Thymus (tissue), 11 donors: ENCODE measurements at regions not wholly inside any gene's neighbourhood (a gene's known extent, or its start where the extent isn't known, plus 50 kb on each side); places are given as distances from the start of the nearest gene placed in this dataset.
"Not testable (repeated sequence)": the region's sequence is repeated elsewhere in the genome, so short reads cannot be mapped to it uniquely, and the experiment has no call there.

Experiments
- DNase-seq, 9 donors: peaks; one replicate each; pipeline ENCODE4 v3.0.0-alpha.2; 2013; ENCODE audit warnings: low spot score in 9 of 9, low read depth in 6 of 9, missing footprints in 1 of 9
- H3K27ac ChIP-seq, 2 donors: one replicate each; pipeline ENCODE4 v1.5.1; 2013; ENCODE audit warnings: control low read depth in 1 of 2, low read depth in 1 of 2, low read length in 1 of 2, mild to moderate bottlenecking in 1 of 2, moderate library complexity in 1 of 2
- H3K27me3 ChIP-seq, 2 donors: one replicate each; pipeline ENCODE4 v1.5.1; 2013; ENCODE audit warnings: low read length in 1 of 2; ENCODE audit not compliant: control insufficient read depth in 2 of 2, insufficient read depth in 1 of 2
- H3K36me3 ChIP-seq, 2 donors: one replicate each; pipeline ENCODE4 v1.5.1; 2013; ENCODE audit warnings: low read length in 1 of 2, mild to moderate bottlenecking in 1 of 2, moderate library complexity in 1 of 2; ENCODE audit not compliant: control insufficient read depth in 2 of 2, insufficient read depth in 2 of 2
- H3K4me1 ChIP-seq, 2 donors: one replicate each; pipeline ENCODE4 v1.5.1; 2013; ENCODE audit warnings: low read length in 2 of 2; ENCODE audit not compliant: control insufficient read depth in 2 of 2, insufficient read depth in 2 of 2
- H3K4me3 ChIP-seq, 2 donors: one replicate each; pipeline ENCODE4 v1.5.1; 2013; ENCODE audit warnings: low read length in 2 of 2, control low read depth in 1 of 2, mild to moderate bottlenecking in 1 of 2
- H3K9me3 ChIP-seq, 2 donors: one replicate each; pipeline ENCODE4 v1.5.1; 2013; ENCODE audit warnings: low read length in 1 of 2, mild to moderate bottlenecking in 1 of 2; ENCODE audit not compliant: control insufficient read depth in 2 of 2, insufficient read depth in 1 of 2
- WGBS: extraction: QIAGEN DNeasy Blood & Tissue Kit; methylation state at CpG from one replicate; pipeline ENCODE4 v1.1.7; 2013; 5-methylcytosine and 5-hydroxymethylcytosine counted together
- donor health status: healthy.

- no peak overlapping the region for H3K4me3 ChIP-seq
- DNase-seq, result no peak
- 98% methylated on average over 5 of the region's 5 CpGs for WGBS
- no peaks in the 10 kb centered on the region for H3K27me3 ChIP-seq
- H3K9me3 ChIP-seq, result no peaks in the 10 kb centered on the region
- no peak overlapping the region for H3K27ac ChIP-seq
- no peaks in the 10 kb centered on the region for H3K4me1 ChIP-seq
- H3K36me3 ChIP-seq, result no peaks in the 10 kb centered on the region
Observed at GRCh38 chr13:39818953-39819352, 163.5 kb downstream of the COG6 start.

GRCh38 chr13:39820606-39821005 lies 165.1 kb downstream of the COG6 start:
- no peaks in the 10 kb centered on the region for H3K36me3 ChIP-seq
- H3K9me3 ChIP-seq, result no peaks in the 10 kb centered on the region
- H3K27ac ChIP-seq, result no peak overlapping the region
- no peaks in the 10 kb centered on the region for H3K27me3 ChIP-seq
- H3K4me1 ChIP-seq, result no peaks in the 10 kb centered on the region
- H3K4me3 ChIP-seq, result no peak overlapping the region
- no peak for DNase-seq
- over 99% methylated on average over 2 of the region's 2 CpGs for WGBS

GRCh38 chr13:39821977-39822376 lies 166.5 kb downstream of the COG6 start:
- no peaks in the 10 kb centered on the region for H3K4me1 ChIP-seq
- no peaks in the 10 kb centered on the region for H3K36me3 ChIP-seq
- H3K4me3 ChIP-seq, result no peak overlapping the region
- DNase-seq, result no peak
- no peak overlapping the region for H3K27ac ChIP-seq
- H3K9me3 ChIP-seq, result no peaks in the 10 kb centered on the region
- WGBS, result 98% methylated on average over 1 of the region's 1 CpG
- no peaks in the 10 kb centered on the region for H3K27me3 ChIP-seq

DNA sequence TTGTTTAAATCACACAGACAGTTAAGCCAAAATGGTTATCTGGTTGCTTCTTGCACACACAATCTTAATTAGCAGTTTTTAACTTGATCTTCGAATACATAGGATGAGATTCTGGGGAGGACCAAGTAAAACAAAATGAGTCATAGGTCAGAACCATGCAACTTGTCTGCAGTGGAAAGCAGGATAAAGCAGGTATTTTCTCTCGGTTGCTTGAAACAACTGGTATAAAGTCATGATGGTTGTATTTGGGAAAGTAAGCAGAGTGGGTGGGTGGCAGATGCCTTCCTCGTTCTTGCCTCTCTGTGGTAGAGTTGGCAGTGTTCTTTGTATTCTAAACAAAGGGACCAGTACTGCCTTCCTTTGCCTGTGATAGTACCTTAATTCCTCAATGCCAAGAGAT lies 167.0 kb downstream of the COG6 start:
- no peaks in the 10 kb centered on the region for H3K9me3 ChIP-seq
- H3K4me1 ChIP-seq, result no peaks in the 10 kb centered on the region
- whole genome bisulfite sequencing, result 84% methylated on average over 3 of the region's 3 CpGs

GRCh38 chr13:39823063-39823713 lies 167.7 kb downstream of the COG6 start:
- Histone ChIP-seq H3K4me1 (no peaks in the 10 kb centered on the region), H3K4me3 (no peak overlapping the region), H3K36me3 (no peaks in the 10 kb centered on the region), H3K27ac (no peak overlapping the region), H3K27me3 (no peaks in the 10 kb centered on the region), H3K9me3 (no peaks in the 10 kb centered on the region)
- WGBS, result 95% methylated on average over 6 of the region's 6 CpGs
- DNase-seq, result peak in 1 of 9 donors; percentile 17

More for the DNA sequence above, 167.0 kb downstream of the COG6 start:
- DNase-seq, result peak in 1 of 9 donors; percentile 1
- Histone ChIP-seq H3K27ac (no peak overlapping the region), H3K27me3 (no peaks in the 10 kb centered on the region), H3K4me3 (no peak overlapping the region), H3K36me3 (no peaks in the 10 kb centered on the region)

DNA sequence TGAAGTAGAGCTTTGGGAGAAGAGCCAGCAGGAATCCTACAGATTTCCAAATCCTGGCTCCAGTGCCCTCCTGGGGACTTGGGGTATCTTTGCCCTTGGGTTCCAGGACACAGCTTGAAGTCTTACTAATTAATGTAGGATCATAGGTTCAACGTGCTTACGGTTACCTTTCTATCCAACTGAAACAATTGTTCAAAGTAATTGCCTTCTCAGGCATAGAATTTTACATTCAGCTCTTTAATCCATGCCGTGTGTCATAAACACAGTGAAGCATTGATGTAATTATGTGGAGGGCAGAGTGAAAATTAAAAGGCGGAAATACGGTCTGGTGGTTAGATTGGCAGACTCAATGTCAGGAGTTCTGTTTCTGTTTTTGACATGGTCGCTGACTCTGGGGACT lies 170.4 kb downstream of the COG6 start:
- Histone ChIP-seq H3K4me1 (no peaks in the 10 kb centered on the region), H3K36me3 (no peaks in the 10 kb centered on the region), H3K9me3 (no peaks in the 10 kb centered on the region), H3K27ac (no peak overlapping the region), H3K4me3 (no peak overlapping the region), H3K27me3 (no peaks in the 10 kb centered on the region)
- 98% methylated on average over 6 of the region's 6 CpGs for WGBS
- DNase-seq, result no peak

DNA sequence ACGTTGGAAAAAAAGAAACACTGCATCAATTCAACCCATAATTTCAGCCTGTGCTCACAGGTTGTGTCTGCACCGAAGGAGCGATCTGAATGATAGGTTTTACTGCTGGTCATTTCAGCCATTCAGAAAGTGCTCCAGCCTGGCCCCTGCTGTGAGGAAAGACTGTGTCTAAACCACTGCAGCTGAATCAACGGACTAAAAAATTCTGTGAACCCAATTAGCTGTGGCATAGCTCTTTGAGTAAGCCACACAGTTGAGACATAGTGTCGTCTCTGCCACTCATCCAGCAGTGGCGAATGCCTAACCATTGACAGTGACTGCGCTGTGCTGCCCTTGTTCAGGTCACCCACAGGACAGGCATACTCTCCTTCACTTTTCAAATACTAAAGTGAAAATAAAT lies 179.8 kb downstream of the COG6 start:
- DNase-seq, result no peak
- WGBS, result 91% methylated on average over 7 of the region's 7 CpGs
- Histone ChIP-seq H3K27me3 (no peaks in the 10 kb centered on the region), H3K4me1 (no peaks in the 10 kb centered on the region), H3K36me3 (no peaks in the 10 kb centered on the region), H3K9me3 (no peaks in the 10 kb centered on the region), H3K4me3 (no peak overlapping the region), H3K27ac (no peak overlapping the region)

DNA sequence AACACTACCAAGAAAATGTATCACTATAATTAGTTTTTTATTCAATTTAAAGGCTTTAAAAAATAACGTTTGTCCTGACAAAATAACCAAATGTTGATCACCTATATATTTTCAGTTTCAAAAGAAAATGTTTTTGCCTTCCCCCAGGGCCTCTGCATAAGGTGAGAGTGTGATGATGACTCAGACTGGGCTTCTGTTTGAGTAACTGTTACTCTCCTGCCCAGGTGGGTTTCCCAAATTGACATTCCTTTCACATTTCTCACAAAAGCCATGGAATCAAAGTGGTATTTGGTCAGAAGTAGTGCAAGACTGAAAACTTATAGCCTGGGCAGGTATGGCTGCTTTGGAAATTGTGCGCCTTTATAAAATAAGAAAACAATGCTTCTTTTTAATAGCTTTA lies 180.6 kb downstream of the COG6 start:
- Histone ChIP-seq H3K27ac (no peak overlapping the region), H3K9me3 (no peaks in the 10 kb centered on the region), H3K4me1 (no peaks in the 10 kb centered on the region), H3K36me3 (no peaks in the 10 kb centered on the region), H3K27me3 (no peaks in the 10 kb centered on the region), H3K4me3 (no peak overlapping the region)
- WGBS, result 94% methylated on average over 2 of the region's 2 CpGs
- no peak for DNase-seq

DNA sequence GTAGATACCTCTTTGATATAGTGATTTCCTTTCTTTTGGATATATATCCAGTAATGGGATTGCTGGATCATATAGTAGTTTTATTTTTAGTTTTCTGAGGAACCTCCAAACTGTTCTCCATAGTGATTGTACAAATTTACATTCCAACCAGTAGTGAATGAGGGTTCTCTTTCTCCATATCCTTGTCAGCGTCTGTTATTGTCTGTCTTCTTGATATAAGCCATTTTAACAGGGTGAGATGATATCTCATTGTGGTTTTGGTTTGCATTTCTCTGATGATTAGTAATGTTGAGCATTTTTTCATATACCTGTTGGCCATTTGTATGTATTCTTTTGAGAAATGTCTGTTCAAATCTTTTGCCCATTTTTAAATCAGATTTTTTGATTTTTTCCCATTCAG lies 182.4 kb downstream of the COG6 start:
- 54% methylated on average over 1 of the region's 1 CpG for WGBS
- H3K27me3 ChIP-seq, H3K4me3 ChIP-seq, H3K36me3 ChIP-seq, H3K4me1 ChIP-seq, H3K9me3 ChIP-seq, H3K27ac ChIP-seq, DNase-seq: not testable (repeated sequence)

DNA sequence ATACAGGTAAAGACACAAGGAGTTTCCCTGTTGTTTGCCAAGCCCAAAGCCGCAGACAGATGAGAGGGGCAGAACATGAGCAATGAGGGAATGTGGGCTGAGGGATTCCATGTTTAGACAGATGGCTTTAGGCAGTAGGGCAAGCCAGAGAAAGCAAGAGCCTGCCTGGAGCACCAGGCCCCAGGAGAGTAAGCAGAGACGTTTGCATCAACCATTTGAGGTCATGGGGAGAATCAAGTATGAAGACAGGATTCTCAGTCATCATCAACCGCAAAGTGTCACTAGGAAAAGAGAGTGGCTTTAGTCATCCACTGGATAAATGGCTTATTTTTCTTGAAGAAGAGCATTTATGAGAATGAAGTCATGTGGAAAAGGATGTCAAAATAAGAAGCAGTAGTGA lies 184.7 kb downstream of the COG6 start:
- DNase-seq, result no peak
- Histone ChIP-seq H3K4me1 (no peaks in the 10 kb centered on the region), H3K27me3 (no peaks in the 10 kb centered on the region), H3K9me3 (no peaks in the 10 kb centered on the region), H3K4me3 (no peak overlapping the region), H3K27ac (no peak overlapping the region), H3K36me3 (no peaks in the 10 kb centered on the region)
- WGBS, result 94% methylated on average over 3 of the region's 3 CpGs
